Caco-2 (cell line): ENCODE measurements at regions not wholly inside any gene's neighbourhood (a gene's known extent, or its start where the extent isn't known, plus 50 kb on each side); places are given as distances from the start of the nearest gene placed in this dataset.

Experiments
- BruUV-seq: library from RNA; stranded (reverse); fragments of 400-500 nt; replicated peaks from 2 replicates; lab custom pipeline; 2021; lab: Mats Ljungman, UMichigan
- CTCF ChIA-PET: fragments of 300-600 bp; sonication (Branson Sonifier 250); formaldehyde crosslinking; loops from one replicate; lab custom pipeline; 2022; ENCODE audit warnings: antibody characterized with exemption; lab: Charles Lee
- POLR2A ChIA-PET: fragments of 300-600 bp; sonication (Branson Sonifier 250); formaldehyde crosslinking; loops from one replicate; lab custom pipeline; 2022; ENCODE audit warnings: antibody characterized with exemption; lab: Charles Lee
- DNase-seq, 2 experiments: peaks; one replicate each; pipeline versions ENCODE4 v3.0.0 to v3.0.0-alpha.2; 2020 to 2022
- H3K27me3 ChIP-seq: replicated peaks from 2 replicates; pipeline ENCODE4 v1.6.0; 2011; ENCODE audit warnings: low read length; ENCODE audit not compliant: control insufficient read depth, insufficient read depth
- H3K36me3 ChIP-seq: 2 replicates; pipeline ENCODE4 v1.5.1; 2011; ENCODE audit warnings: low read length; ENCODE audit not compliant: control insufficient read depth, insufficient read depth
- H3K4me1 ChIP-seq: fragments of 250-450 bp; sonication (Bioruptor Pico); 2 replicates; pipeline ENCODE4 v1.5.1; 2020; ENCODE audit warnings: mild to moderate bottlenecking
- H3K4me3 ChIP-seq: 2 replicates; pipeline ENCODE4 v1.5.1; 2011; ENCODE audit warnings: low read depth, mild to moderate bottlenecking, control low read depth, low read length
- H3K9me3 ChIP-seq: fragments of 250-450 bp; sonication (Bioruptor Pico); 2 replicates; pipeline ENCODE4 v1.5.1; 2020; ENCODE audit warnings: mild to moderate bottlenecking, moderate library complexity
- H3K27ac Mint-ChIP-seq: one replicate; pipeline ENCODE4 v1.8.0; 2022; ENCODE audit warnings: mixed read lengths; ENCODE audit not compliant: unreplicated experiment
- H3K27me3 Mint-ChIP-seq: one replicate; pipeline ENCODE4 v1.8.0; 2022; ENCODE audit warnings: mixed read lengths; ENCODE audit not compliant: insufficient read depth, unreplicated experiment
- H3K36me3 Mint-ChIP-seq: one replicate; pipeline ENCODE4 v1.8.0; 2022; ENCODE audit warnings: mild to moderate bottlenecking, mixed read lengths; ENCODE audit not compliant: insufficient read depth, unreplicated experiment
- H3K4me1 Mint-ChIP-seq: one replicate; pipeline ENCODE4 v1.8.0; 2022; ENCODE audit warnings: low read depth, mixed read lengths; ENCODE audit not compliant: unreplicated experiment
- H3K4me3 Mint-ChIP-seq: one replicate; pipeline ENCODE4 v1.8.0; 2022; ENCODE audit warnings: mild to moderate bottlenecking, moderate library complexity, mixed read lengths; ENCODE audit not compliant: unreplicated experiment
- H3K9me3 Mint-ChIP-seq: one replicate; pipeline ENCODE4 v1.8.0; 2022; ENCODE audit warnings: mixed read lengths; ENCODE audit not compliant: unreplicated experiment
- CTCF ChIP-seq, 2 experiments: fragments of 200-600 bp in 1 of 2; IDR thresholded peaks; 1 replicate in 1 of 2; 2 replicates in 1 of 2; pipeline versions ENCODE4 v1.5.1 to v1.8.0; 2011 to 2022; ENCODE audit warnings: antibody characterized with exemption in 1 of 2, control low read depth in 1 of 2, inconsistent platforms in 1 of 2, low read depth in 1 of 2, low read length in 1 of 2, mild to moderate bottlenecking in 1 of 2, moderate library complexity in 1 of 2; ENCODE audit not compliant: insufficient read depth in 1 of 2, severe bottlenecking in 1 of 2, unreplicated experiment in 1 of 2
- intact Hi-C: fragments of 100-400 bp; cut with micrococcal nuclease; formaldehyde crosslinking; loops from one replicate; pipeline ENCODE4 v1.10.0; 2022; ENCODE audit not compliant: unreplicated experiment

GRCh38 chr14:50013198-50013918 is 103.0 kb downstream of the VCPKMT start:
- BruUV-seq: no TSS peak
- Histone ChIP-seq H3K9me3 (no peaks in the 10 kb centered on the region), H3K27me3 (no peaks in the 10 kb centered on the region), H3K36me3 (no peaks in the 10 kb centered on the region), H3K4me1 (peaks cover 42% of the 10 kb centered on the region), H3K4me3 (no peak overlapping the region)
- intact Hi-C loops: no loop called here
- Mint-ChIP-seq H3K27ac (peak overlapping the region; percentile 72), H3K4me3 (no peak overlapping the region), H3K9me3 (peaks cover 8% of the 10 kb centered on the region), H3K4me1 (peaks cover 31% of the 10 kb centered on the region), H3K36me3 (peaks cover 4% of the 10 kb centered on the region), H3K27me3 (no peaks in the 10 kb centered on the region)
- TF ChIP-seq CTCF (IDR thresholded peaks at IDR 0.05; ENCODE audit: insufficient read depth in 1 of 2, low read depth in 1 of 2, low read length in 1 of 2, severe bottlenecking in 1 of 2, unreplicated experiment in 1 of 2): no peak
- POLR2A ChIA-PET: no interaction called here
- peak; percentile 45 to 71 for DNase-seq
- CTCF ChIA-PET: no interaction called here

GRCh38 chr14:50013934-50014333 is 102.4 kb downstream of the VCPKMT start:
- intact Hi-C loops: no loop called here
- ChIA-PET POLR2A (no interaction called here), CTCF (no interaction called here)
- no peaks in the 10 kb centered on the region for H3K36me3 ChIP-seq
- Mint-ChIP-seq H3K27me3 (no peaks in the 10 kb centered on the region), H3K27ac (peak overlapping the region; percentile 72), H3K9me3 (peaks cover 8% of the 10 kb centered on the region), H3K4me3 (no peak overlapping the region), H3K36me3 (peaks cover 4% of the 10 kb centered on the region), H3K4me1 (peaks cover 31% of the 10 kb centered on the region)
- BruUV-seq: no TSS peak
- no peak for DNase-seq
- no peak for TF ChIP-seq CTCF (IDR thresholded peaks at IDR 0.05; ENCODE audit: insufficient read depth in 1 of 2, low read depth in 1 of 2, low read length in 1 of 2, severe bottlenecking in 1 of 2, unreplicated experiment in 1 of 2)
- H3K4me1 ChIP-seq: peaks cover 47% of the 10 kb centered on the region
- H3K4me3 ChIP-seq: no peak overlapping the region
- H3K9me3 ChIP-seq: no peaks in the 10 kb centered on the region
- no peaks in the 10 kb centered on the region for H3K27me3 ChIP-seq

GRCh38 chr14:50014809-50015430 is 101.5 kb downstream of the VCPKMT start:
- Mint-ChIP-seq H3K9me3 (peaks cover 15% of the 10 kb centered on the region), H3K36me3 (peaks cover 4% of the 10 kb centered on the region), H3K27ac (peak overlapping the region; percentile 72), H3K4me3 (no peak overlapping the region), H3K4me1 (peaks cover 31% of the 10 kb centered on the region), H3K27me3 (no peaks in the 10 kb centered on the region)
- Histone ChIP-seq H3K36me3 (no peaks in the 10 kb centered on the region), H3K27me3 (no peaks in the 10 kb centered on the region), H3K4me3 (no peak overlapping the region), H3K9me3 (peaks cover under 1% of the 10 kb centered on the region; the same call in 1 of the 2 replicates), H3K4me1 (peaks cover 49% of the 10 kb centered on the region)
- BruUV-seq: no TSS peak
- POLR2A ChIA-PET: no interaction called here
- CTCF ChIA-PET: no interaction called here
- intact Hi-C loops: no loop called here
- DNase-seq: no peak
- no peak for TF ChIP-seq CTCF (IDR thresholded peaks at IDR 0.05; ENCODE audit: insufficient read depth in 1 of 2, low read depth in 1 of 2, low read length in 1 of 2, severe bottlenecking in 1 of 2, unreplicated experiment in 1 of 2)
